Esophagus squamous epithelium (tissue), 5 donors: ENCODE measurements at regions not wholly inside any gene's neighbourhood (a gene's known extent, or its start where the extent isn't known, plus 50 kb on each side); places are given as distances from the start of the nearest gene placed in this dataset.

Experiments
- DNase-seq: peaks from one replicate; lab custom pipeline; 2025; lab: John Stamatoyannopoulos, UW
- H3K27ac ChIP-seq, 4 donors: fragments of 200-600 bp; sonication (generic); one replicate each; pipeline ENCODE4 v1.5.1; 2016 to 2019; ENCODE audit warnings: mild to moderate bottlenecking in 1 of 4
- H3K27me3 ChIP-seq, 4 donors: fragments of 200-600 bp; sonication (generic); 1 replicate in 3 of 4; 2 replicates in 1 of 4; pipeline versions ENCODE4 v1.5.1 to v1.6.0; 2017 to 2021; ENCODE audit warnings: antibody characterized with exemption in 1 of 4
- H3K36me3 ChIP-seq, 3 donors: fragments of 200-600 bp; sonication (generic); one replicate each; pipeline ENCODE4 v1.5.1; 2016 to 2019
- H3K4me1 ChIP-seq, 3 donors: fragments of 200-600 bp; sonication (generic); one replicate each; pipeline ENCODE4 v1.5.1; 2017 to 2019
- H3K4me3 ChIP-seq, 4 donors: fragments of 200-600 bp; sonication (generic); 1 replicate in 3 of 4; 2 replicates in 1 of 4; pipeline ENCODE4 v1.5.1; 2016 to 2019; ENCODE audit warnings: mild to moderate bottlenecking in 2 of 4, moderate library complexity in 1 of 4
- H3K9me3 ChIP-seq, 3 donors: fragments of 200-600 bp; sonication (generic); one replicate each; pipeline ENCODE4 v1.5.1; 2016 to 2019
- POLR2A ChIP-seq, 4 donors: fragments of 450-650 bp; IDR thresholded peaks; one replicate each; pipeline ENCODE4 v1.6.1; 2017; ENCODE audit warnings: antibody characterized with exemption in 4 of 4, mild to moderate bottlenecking in 4 of 4, moderate library complexity in 3 of 4
- WGBS, 2 donors: methylation state at CpG; one replicate each; pipeline ENCODE4 v1.1.5; 2018; 5-methylcytosine and 5-hydroxymethylcytosine counted together
- intact Hi-C: fragments of 100-400 bp; cut with DNase I; formaldehyde crosslinking; loops from one replicate; pipeline ENCODE4 v1.15.0; 2022
- TF ChIP-seq, protein P1 (sequence below), 6 experiments: fragments of 450-650 bp in 4 of 6; fragments of 200-600 bp in 2 of 6; sonication (generic) in 2 of 6; IDR thresholded peaks; one replicate each; pipeline ENCODE4 v1.5.1; 2016 to 2019; ENCODE audit warnings: antibody characterized with exemption in 6 of 6, mild to moderate bottlenecking in 4 of 6, moderate library complexity in 4 of 6
- donor health status: DM: yes; HTN: yes; CAD: no.

DNA sequence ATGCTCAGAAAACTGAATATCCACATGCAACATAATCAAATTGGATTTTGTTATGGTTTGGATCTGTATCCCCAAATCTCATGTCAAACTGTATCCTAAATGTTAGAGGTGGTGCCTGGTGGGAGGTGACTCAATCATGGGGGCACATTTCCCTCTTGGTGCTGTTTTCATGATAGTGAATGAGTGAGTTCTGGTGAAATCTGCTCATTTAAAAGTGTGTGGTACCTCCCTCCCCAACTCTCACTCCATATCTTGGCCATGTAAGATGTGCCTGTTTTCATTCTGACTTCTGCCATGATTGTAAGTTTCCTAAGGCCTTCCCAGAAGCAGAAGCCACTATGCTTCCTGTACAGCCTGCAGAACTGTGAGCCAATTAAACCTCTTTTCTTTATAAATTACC is 239.6 kb upstream of the KLF14 start:
- intact Hi-C loops, result no loop called here
- H3K27ac ChIP-seq, result no peak overlapping the region

DNA sequence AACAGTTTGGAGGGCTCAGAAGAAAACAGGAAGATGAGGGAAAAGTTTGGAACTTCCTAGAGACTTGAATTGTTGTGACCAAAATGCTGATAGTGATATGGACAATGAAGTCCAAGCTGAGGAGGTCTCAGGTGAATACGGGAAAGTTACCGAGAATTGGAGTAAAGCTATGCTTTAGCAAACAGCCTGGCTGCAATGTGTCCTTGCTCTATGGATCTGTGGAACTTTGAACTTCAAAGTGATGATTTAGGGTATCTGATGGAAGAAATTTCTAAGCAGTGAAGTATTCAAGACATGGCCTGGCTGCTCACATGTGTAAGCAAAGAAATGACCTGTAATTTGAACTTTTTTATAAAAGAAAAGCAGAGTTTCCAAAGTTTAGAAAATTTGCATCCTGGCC is 240.2 kb upstream of the KLF14 start:
- Histone ChIP-seq H3K36me3 (peaks cover 0 to 17% (median 0%) of the 10 kb centered on the region in 3 donors), H3K27me3 (no peaks in the 10 kb centered on the region), H3K4me3 (no peak overlapping the region), H3K27ac (no peak overlapping the region), H3K9me3 (no peaks in the 10 kb centered on the region), H3K4me1 (peaks cover 0 to 21% (median 0%) of the 10 kb centered on the region in 3 donors)
- WGBS, 2 donors, result 98 to 100% methylated on average over 2 of the region's 2 CpGs
- DNase-seq, result no peak
- intact Hi-C loops, result no loop called here
- TF ChIP-seq, protein P1, sequence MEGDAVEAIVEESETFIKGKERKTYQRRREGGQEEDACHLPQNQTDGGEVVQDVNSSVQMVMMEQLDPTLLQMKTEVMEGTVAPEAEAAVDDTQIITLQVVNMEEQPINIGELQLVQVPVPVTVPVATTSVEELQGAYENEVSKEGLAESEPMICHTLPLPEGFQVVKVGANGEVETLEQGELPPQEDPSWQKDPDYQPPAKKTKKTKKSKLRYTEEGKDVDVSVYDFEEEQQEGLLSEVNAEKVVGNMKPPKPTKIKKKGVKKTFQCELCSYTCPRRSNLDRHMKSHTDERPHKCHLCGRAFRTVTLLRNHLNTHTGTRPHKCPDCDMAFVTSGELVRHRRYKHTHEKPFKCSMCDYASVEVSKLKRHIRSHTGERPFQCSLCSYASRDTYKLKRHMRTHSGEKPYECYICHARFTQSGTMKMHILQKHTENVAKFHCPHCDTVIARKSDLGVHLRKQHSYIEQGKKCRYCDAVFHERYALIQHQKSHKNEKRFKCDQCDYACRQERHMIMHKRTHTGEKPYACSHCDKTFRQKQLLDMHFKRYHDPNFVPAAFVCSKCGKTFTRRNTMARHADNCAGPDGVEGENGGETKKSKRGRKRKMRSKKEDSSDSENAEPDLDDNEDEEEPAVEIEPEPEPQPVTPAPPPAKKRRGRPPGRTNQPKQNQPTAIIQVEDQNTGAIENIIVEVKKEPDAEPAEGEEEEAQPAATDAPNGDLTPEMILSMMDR (IDR thresholded peaks at IDR 0.05), result no peak

More for the DNA sequence above, 239.6 kb upstream of the KLF14 start:
- no peak for DNase-seq
- Histone ChIP-seq H3K4me3 (no peak overlapping the region), H3K9me3 (no peaks in the 10 kb centered on the region), H3K36me3 (peaks cover 0 to 17% (median 0%) of the 10 kb centered on the region in 3 donors), H3K27me3 (no peaks in the 10 kb centered on the region), H3K4me1 (peaks cover 0 to 17% (median 0%) of the 10 kb centered on the region in 3 donors)
- TF ChIP-seq POLR2A (IDR thresholded peaks at IDR 0.05), result no peak
- TF ChIP-seq, protein P1 (IDR thresholded peaks at IDR 0.05), result no peak

GRCh38 chr7:130974794-130975193 is 240.8 kb upstream of the KLF14 start:
- H3K4me1 ChIP-seq, result peaks cover 0 to 24% (median 0%) of the 10 kb centered on the region in 3 donors
- no peaks in the 10 kb centered on the region for H3K27me3 ChIP-seq
- peaks cover 0 to 17% (median 0%) of the 10 kb centered on the region in 3 donors for H3K36me3 ChIP-seq
- no peak for DNase-seq
- TF ChIP-seq POLR2A (IDR thresholded peaks at IDR 0.05), result no peak
- TF ChIP-seq, protein P1 (IDR thresholded peaks at IDR 0.05), result no peak
- H3K27ac ChIP-seq, result no peak overlapping the region
- no peaks in the 10 kb centered on the region for H3K9me3 ChIP-seq
- intact Hi-C loops, result no loop called here
- WGBS, 2 donors, result 83 to 100% methylated on average over 1 to 2 of the region's 2 CpGs
- no peak overlapping the region for H3K4me3 ChIP-seq

DNA sequence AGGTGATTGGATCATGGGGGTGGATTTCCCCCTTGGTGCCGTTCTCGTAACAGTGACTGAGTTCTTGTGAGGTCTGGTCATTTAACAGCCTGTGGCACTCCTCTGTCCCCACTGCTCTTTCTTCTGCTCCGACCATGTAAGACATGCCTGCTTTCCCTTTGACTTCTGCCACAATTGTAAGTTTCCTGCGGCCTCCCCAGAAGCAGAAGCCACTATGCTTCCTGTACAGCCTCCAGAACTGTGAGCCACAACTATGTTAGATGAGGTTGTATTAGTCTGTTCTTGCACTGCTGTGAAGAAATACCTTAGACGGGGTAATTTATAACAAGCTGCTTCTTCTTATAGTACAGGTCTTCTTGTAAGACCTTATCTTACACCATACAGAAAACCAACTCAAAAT is 241.7 kb upstream of the KLF14 start:
- Histone ChIP-seq H3K4me1 (peaks cover 0 to 17% (median 0%) of the 10 kb centered on the region in 3 donors), H3K36me3 (peaks cover 0 to 17% (median 0%) of the 10 kb centered on the region in 3 donors), H3K4me3 (no peak overlapping the region), H3K27me3 (no peaks in the 10 kb centered on the region), H3K9me3 (no peaks in the 10 kb centered on the region), H3K27ac (no peak overlapping the region)
- TF ChIP-seq, protein P1 (IDR thresholded peaks at IDR 0.05), result no peak
- TF ChIP-seq POLR2A (IDR thresholded peaks at IDR 0.05), result no peak
- DNase-seq, result no peak
- intact Hi-C loops, result no loop called here
- 79 to 82% methylated on average over 5 of the region's 5 CpGs for WGBS, 2 donors

DNA sequence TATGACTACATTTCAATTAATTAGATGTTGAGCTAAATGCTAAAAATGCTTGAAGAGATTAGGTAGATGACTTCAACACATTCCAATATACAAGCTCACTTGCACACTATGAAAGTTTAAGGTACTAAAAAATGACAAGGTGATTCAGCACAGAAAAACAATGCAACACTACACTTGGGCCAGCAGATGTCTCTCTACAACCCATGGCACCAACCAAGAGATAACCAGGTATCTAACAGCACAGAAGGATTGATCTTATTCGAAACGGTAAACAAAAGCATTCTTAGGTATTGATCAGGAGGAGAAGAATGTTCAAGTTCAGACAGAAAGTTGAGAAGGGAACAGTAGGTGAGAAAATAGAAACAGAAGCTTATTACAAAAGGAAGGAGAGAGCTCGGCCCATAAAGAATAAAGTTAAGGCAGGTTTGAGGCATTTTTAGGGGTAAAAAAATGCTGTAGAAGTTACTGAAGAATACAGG is 248.2 kb upstream of the KLF14 start:
- no peak for TF ChIP-seq POLR2A (IDR thresholded peaks at IDR 0.05)
- TF ChIP-seq, protein P1 (IDR thresholded peaks at IDR 0.05), result peak; percentile 30 to 81 (median 64)
- peaks cover 22 to 61% (median 25%) of the 10 kb centered on the region in 3 donors for H3K4me1 ChIP-seq
- H3K36me3 ChIP-seq, result peaks cover 0 to 9% (median 6%) of the 10 kb centered on the region in 3 donors
- no peak for DNase-seq
- intact Hi-C loops, result no loop called here
- 17 to 19% methylated on average over 3 of the region's 3 CpGs for WGBS, 2 donors
- H3K9me3 ChIP-seq, result no peaks in the 10 kb centered on the region
- no peaks in the 10 kb centered on the region for H3K27me3 ChIP-seq
- peak overlapping the region in 2 of 4 donors; percentile 15 to 16 for H3K27ac ChIP-seq
- no peak overlapping the region for H3K4me3 ChIP-seq
